ENCODE measurements at regions not wholly inside any gene's neighbourhood (a gene's known extent, or its start where the extent isn't known, plus 50 kb on each side); places are given as distances from the start of the nearest gene placed in this dataset.

- TF ChIP-seq ZSCAN21 (CRISPR knock-in tag; IDR thresholded peaks at IDR 0.05; ENCODE audit: borderline replicate concordance) = no peak
- TF ChIP-seq ZNF414 (CRISPR knock-in tag; IDR thresholded peaks at IDR 0.05) = no peak
- TF ChIP-seq FOXM1 (CRISPR knock-in tag; IDR thresholded peaks at IDR 0.05) = no peak
- no peak for TF ChIP-seq NFKBIZ (CRISPR knock-in tag; IDR thresholded peaks at IDR 0.05)
Observed at GRCh38 chr5:7978114-7978513, 109.2 kb downstream of the MTRR start.
